Gastroesophageal sphincter (tissue), 3 donors: ENCODE measurements at regions not wholly inside any gene's neighbourhood (a gene's known extent, or its start where the extent isn't known, plus 50 kb on each side); places are given as distances from the start of the nearest gene placed in this dataset.

Source experiments
- POLR2AphosphoS5 ChIP-seq: sonication (generic); formaldehyde crosslinking; IDR thresholded peaks from one replicate; pipeline ENCODE4 v1.6.1; 2017; ENCODE audit warnings: antibody characterized with exemption
- TF ChIP-seq, protein P1 (sequence below), 4 experiments: fragments of 200-600 bp in 2 of 4; fragments of 450-650 bp in 2 of 4; sonication (generic) in 1 of 4; IDR thresholded peaks; one replicate each; pipeline ENCODE4 v1.5.1; 2017 to 2019; ENCODE audit warnings: antibody characterized with exemption in 4 of 4, mild to moderate bottlenecking in 2 of 4, moderate library complexity in 2 of 4

DNA sequence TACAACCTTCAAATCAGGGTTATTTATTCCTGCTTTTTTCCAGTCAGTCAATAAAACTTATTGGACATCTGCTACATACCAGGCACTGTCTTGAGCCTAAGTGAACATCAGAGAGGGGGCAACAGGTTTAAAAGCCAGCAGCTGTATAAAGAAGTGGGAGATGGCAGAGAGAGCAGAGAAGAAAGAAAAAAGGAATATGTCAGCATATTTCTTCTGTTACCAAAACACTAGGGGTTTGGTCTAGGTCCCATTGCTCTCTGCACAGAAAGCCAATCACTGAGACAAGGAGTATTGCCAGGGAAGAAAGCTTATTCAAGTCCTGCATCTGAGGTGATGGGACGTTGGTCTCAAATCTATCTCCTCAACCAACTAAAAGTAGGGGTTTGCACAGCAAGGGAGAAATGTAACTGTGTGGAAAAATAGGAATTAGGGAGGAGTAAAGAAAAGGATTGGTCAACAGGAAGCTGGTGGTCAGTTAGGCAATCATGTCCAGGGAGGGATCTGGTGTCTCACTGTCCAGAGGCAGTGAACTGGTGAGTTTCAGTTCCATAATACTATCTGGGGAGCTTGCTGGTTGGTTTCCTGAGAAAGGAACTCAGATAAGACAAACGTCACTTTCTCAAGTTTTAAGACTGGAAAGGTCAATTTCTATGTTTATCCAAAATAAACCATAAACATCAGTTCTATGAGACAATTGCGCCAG, 107.5 kb downstream of the PHLDA1 start:
- TF ChIP-seq POLR2AphosphoS5 = no peak
- TF ChIP-seq, protein P1, sequence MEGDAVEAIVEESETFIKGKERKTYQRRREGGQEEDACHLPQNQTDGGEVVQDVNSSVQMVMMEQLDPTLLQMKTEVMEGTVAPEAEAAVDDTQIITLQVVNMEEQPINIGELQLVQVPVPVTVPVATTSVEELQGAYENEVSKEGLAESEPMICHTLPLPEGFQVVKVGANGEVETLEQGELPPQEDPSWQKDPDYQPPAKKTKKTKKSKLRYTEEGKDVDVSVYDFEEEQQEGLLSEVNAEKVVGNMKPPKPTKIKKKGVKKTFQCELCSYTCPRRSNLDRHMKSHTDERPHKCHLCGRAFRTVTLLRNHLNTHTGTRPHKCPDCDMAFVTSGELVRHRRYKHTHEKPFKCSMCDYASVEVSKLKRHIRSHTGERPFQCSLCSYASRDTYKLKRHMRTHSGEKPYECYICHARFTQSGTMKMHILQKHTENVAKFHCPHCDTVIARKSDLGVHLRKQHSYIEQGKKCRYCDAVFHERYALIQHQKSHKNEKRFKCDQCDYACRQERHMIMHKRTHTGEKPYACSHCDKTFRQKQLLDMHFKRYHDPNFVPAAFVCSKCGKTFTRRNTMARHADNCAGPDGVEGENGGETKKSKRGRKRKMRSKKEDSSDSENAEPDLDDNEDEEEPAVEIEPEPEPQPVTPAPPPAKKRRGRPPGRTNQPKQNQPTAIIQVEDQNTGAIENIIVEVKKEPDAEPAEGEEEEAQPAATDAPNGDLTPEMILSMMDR (IDR thresholded peaks at IDR 0.05) = no peak
